Rectal smooth muscle tissue (tissue), 1 donor: ENCODE measurements at regions not wholly inside any gene's neighbourhood (a gene's known extent, or its start where the extent isn't known, plus 50 kb on each side); places are given as distances from the start of the nearest gene placed in this dataset.

Experiments
- H3K27ac ChIP-seq: one replicate; pipeline ENCODE4 v1.7.0; 2013; ENCODE audit warnings: low read depth, low read length, inconsistent platforms
- H3K27me3 ChIP-seq: one replicate; pipeline ENCODE4 v1.7.0; 2013; ENCODE audit warnings: low read length; ENCODE audit not compliant: control insufficient read depth, insufficient read depth
- H3K36me3 ChIP-seq: one replicate; pipeline ENCODE4 v1.7.0; 2013; ENCODE audit warnings: low read length; ENCODE audit not compliant: control insufficient read depth, insufficient read depth
- H3K4me1 ChIP-seq: one replicate; pipeline ENCODE4 v1.7.0; 2013; ENCODE audit warnings: low read length; ENCODE audit not compliant: control insufficient read depth, insufficient read depth
- H3K4me3 ChIP-seq: one replicate; pipeline ENCODE4 v1.7.0; 2013; ENCODE audit warnings: low read length
- H3K9ac ChIP-seq: one replicate; pipeline ENCODE4 v1.7.0; 2013; ENCODE audit warnings: low read length

- no peak overlapping the region for H3K9ac ChIP-seq
- no peak overlapping the region for H3K27ac ChIP-seq
- no peaks in the 10 kb centered on the region for H3K36me3 ChIP-seq
- no peak overlapping the region for H3K4me3 ChIP-seq
- H3K4me1 ChIP-seq: no peaks in the 10 kb centered on the region
- no peaks in the 10 kb centered on the region for H3K27me3 ChIP-seq
Measured at GRCh38 chr7:46774515-46774914, 807.4 kb downstream of the TNS3 start.

- Histone ChIP-seq H3K9ac (no peak overlapping the region), H3K27ac (no peak overlapping the region), H3K36me3 (no peaks in the 10 kb centered on the region), H3K4me3 (no peak overlapping the region), H3K4me1 (no peaks in the 10 kb centered on the region), H3K27me3 (no peaks in the 10 kb centered on the region)
Measured at GRCh38 chr7:46772776-46773175, 809.1 kb downstream of the TNS3 start.

GRCh38 chr7:46767071-46767470 is 814.8 kb downstream of the TNS3 start:
- H3K9ac ChIP-seq: no peak overlapping the region
- H3K27me3 ChIP-seq: no peaks in the 10 kb centered on the region
- H3K4me3 ChIP-seq: no peak overlapping the region
- H3K36me3 ChIP-seq: no peaks in the 10 kb centered on the region
- H3K4me1 ChIP-seq: no peaks in the 10 kb centered on the region
- no peak overlapping the region for H3K27ac ChIP-seq

GRCh38 chr7:46764100-46764936 is 817.6 kb downstream of the TNS3 start:
- Histone ChIP-seq H3K36me3 (no peaks in the 10 kb centered on the region), H3K27me3 (no peaks in the 10 kb centered on the region), H3K4me1 (no peaks in the 10 kb centered on the region), H3K9ac (no peak overlapping the region), H3K27ac (no peak overlapping the region), H3K4me3 (no peak overlapping the region)

- H3K27ac ChIP-seq: no peak overlapping the region
- H3K4me3 ChIP-seq: no peak overlapping the region
- H3K9ac ChIP-seq: no peak overlapping the region
- no peaks in the 10 kb centered on the region for H3K27me3 ChIP-seq
- H3K4me1 ChIP-seq: no peaks in the 10 kb centered on the region
- H3K36me3 ChIP-seq: no peaks in the 10 kb centered on the region
Measured at GRCh38 chr7:46763344-46763743, 818.6 kb downstream of the TNS3 start.

- Histone ChIP-seq H3K27me3 (no peaks in the 10 kb centered on the region), H3K4me1 (no peaks in the 10 kb centered on the region), H3K27ac (no peak overlapping the region), H3K9ac (no peak overlapping the region), H3K4me3 (no peak overlapping the region), H3K36me3 (no peaks in the 10 kb centered on the region)
Measured at GRCh38 chr7:46759711-46760480, 822.0 kb downstream of the TNS3 start.

GRCh38 chr7:46756996-46757395 is 824.9 kb downstream of the TNS3 start:
- Histone ChIP-seq H3K27ac (no peak overlapping the region), H3K36me3 (no peaks in the 10 kb centered on the region), H3K4me3 (no peak overlapping the region), H3K27me3 (no peaks in the 10 kb centered on the region), H3K9ac (no peak overlapping the region), H3K4me1 (peaks cover 13% of the 10 kb centered on the region)

GRCh38 chr7:46756256-46756655 is 825.7 kb downstream of the TNS3 start:
- H3K4me3 ChIP-seq: no peak overlapping the region
- H3K4me1 ChIP-seq: peaks cover 13% of the 10 kb centered on the region
- H3K36me3 ChIP-seq: no peaks in the 10 kb centered on the region
- no peaks in the 10 kb centered on the region for H3K27me3 ChIP-seq
- H3K27ac ChIP-seq: no peak overlapping the region
- no peak overlapping the region for H3K9ac ChIP-seq

- Histone ChIP-seq H3K4me1 (peaks cover 13% of the 10 kb centered on the region), H3K27ac (no peak overlapping the region), H3K27me3 (no peaks in the 10 kb centered on the region), H3K4me3 (no peak overlapping the region), H3K36me3 (no peaks in the 10 kb centered on the region), H3K9ac (no peak overlapping the region)
Measured at GRCh38 chr7:46755120-46756034, 826.5 kb downstream of the TNS3 start.

- H3K27ac ChIP-seq: peak overlapping the region; percentile 27
- H3K27me3 ChIP-seq: no peaks in the 10 kb centered on the region
- no peaks in the 10 kb centered on the region for H3K36me3 ChIP-seq
- peaks cover 13% of the 10 kb centered on the region for H3K4me1 ChIP-seq
- no peak overlapping the region for H3K4me3 ChIP-seq
- no peak overlapping the region for H3K9ac ChIP-seq
Measured at GRCh38 chr7:46754140-46754720, 827.7 kb downstream of the TNS3 start.

GRCh38 chr7:46753662-46754061 is 828.2 kb downstream of the TNS3 start:
- H3K27me3 ChIP-seq: no peaks in the 10 kb centered on the region
- no peak overlapping the region for H3K4me3 ChIP-seq
- H3K9ac ChIP-seq: no peak overlapping the region
- peak overlapping the region; percentile 27 for H3K27ac ChIP-seq
- H3K4me1 ChIP-seq: peaks cover 13% of the 10 kb centered on the region
- no peaks in the 10 kb centered on the region for H3K36me3 ChIP-seq

- peak overlapping the region; percentile 27 for H3K27ac ChIP-seq
- H3K36me3 ChIP-seq: no peaks in the 10 kb centered on the region
- no peak overlapping the region for H3K4me3 ChIP-seq
- H3K4me1 ChIP-seq: peaks cover 13% of the 10 kb centered on the region
- no peak overlapping the region for H3K9ac ChIP-seq
- no peaks in the 10 kb centered on the region for H3K27me3 ChIP-seq
Measured at GRCh38 chr7:46752881-46753366, 829.0 kb downstream of the TNS3 start.
